ENCODE measurements at regions not wholly inside any gene's neighbourhood (a gene's known extent, or its start where the extent isn't known, plus 50 kb on each side); places are given as distances from the start of the nearest gene placed in this dataset.

GRCh38 chr4:188197566-188197965 is 58.3 kb downstream of the TRIML1 start:
- no peak for DNase-seq

GRCh38 chr4:188198982-188199792 is 59.9 kb downstream of the TRIML1 start:
- DNase-seq = no peak

DNA sequence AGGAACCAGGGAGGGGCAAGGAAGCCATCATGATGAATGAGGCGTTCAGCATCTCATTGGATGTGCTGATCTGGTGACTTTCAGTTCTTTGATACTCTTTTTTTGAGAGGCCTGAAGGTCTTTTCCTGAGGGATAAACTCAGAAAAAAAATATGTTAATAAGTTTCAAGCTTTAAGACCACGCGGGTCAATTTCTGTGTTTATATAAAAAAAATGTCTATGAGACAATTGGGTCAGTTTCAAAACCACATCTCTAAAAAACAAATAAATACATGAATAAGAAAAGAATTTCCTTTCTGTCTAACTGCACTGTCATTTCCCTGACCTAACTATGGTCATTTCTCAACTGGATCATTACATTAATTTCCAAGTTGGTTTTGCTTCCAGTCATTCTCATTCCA is 62.6 kb downstream of the TRIML1 start:
- no peak for DNase-seq

- DNase-seq = no peak
These were observed 67.5 kb downstream of the TRIML1 start for GRCh38 chr4:188206783-188207182.

GRCh38 chr4:188214861-188215260 is 75.6 kb downstream of the TRIML1 start:
- no peak for DNase-seq

- no peak for DNase-seq
These were observed 79.2 kb downstream of the TRIML1 start for GRCh38 chr4:188218392-188218791.

GRCh38 chr4:188220006-188220405 is 80.8 kb downstream of the TRIML1 start:
- DNase-seq = no peak

DNA sequence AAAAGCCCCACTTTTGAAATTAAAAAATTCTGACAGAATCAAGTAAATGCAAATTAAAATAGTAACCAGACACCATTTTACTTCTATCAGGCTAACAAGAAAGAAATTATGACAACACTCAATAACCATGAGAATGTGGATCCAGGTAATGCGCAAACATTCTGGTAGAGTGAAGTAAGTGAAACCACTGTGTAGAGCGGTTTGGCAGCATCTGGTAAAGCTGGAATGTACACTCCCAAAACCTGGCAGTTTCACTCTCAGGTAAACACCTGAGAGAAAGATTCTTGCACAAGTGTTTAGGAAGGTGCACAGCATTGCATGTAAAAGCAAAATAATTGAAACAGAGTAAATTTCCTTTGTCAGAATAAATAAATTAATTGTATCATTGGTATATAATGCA is 81.8 kb downstream of the TRIML1 start:
- no peak for DNase-seq

DNA sequence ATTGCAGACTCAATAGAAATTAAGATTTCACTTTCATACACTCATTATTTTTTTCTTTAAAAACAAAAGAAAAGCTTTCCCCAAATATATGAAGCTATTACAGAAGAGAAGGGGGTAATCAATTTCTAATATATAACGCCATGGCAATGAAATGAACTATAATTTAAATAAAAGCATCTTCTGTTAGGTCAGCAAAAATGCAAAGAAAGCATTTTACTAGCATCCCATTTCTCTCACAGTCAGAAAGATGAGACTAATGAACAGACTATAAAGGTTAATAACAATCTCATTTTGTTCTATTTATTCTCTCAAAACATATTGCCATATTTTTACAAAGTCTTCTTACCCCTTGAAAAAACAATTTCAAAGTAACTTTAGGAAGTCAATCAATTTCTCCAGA is 89.0 kb downstream of the TRIML1 start:
- no peak for DNase-seq

- no peak for DNase-seq
These were observed 93.2 kb downstream of the TRIML1 start for GRCh38 chr4:188232428-188232827.

- no peak for DNase-seq
These were observed 102.8 kb downstream of the TRIML1 start for GRCh38 chr4:188242041-188242440.

- no peak for DNase-seq
These were observed 106.4 kb downstream of the TRIML1 start for GRCh38 chr4:188245651-188246050.

DNA sequence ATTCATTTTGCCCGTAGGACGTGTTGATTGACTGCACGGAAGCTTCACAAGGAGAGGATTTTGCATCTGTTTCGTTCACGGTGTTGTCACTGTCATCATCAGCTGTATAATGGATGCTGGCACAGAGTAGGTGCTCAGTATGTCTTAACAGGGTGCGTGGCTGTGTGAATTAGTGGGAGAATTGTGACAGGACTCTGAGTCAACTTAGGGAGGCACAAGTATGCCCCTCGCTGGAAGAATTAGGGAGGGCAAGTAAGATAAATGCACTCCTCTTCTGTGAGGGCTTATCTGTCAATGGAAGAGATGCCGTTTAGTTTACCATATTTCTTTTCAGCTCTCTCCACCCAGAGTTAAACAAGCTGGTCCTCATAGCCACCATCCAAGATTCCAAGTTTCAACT is 107.2 kb downstream of the TRIML1 start:
- DNase-seq = no peak

- no peak for DNase-seq
These were observed 115.0 kb downstream of the TRIML1 start for GRCh38 chr4:188254211-188254610.

- DNase-seq = no peak
These were observed 123.2 kb downstream of the TRIML1 start for GRCh38 chr4:188262464-188262863.

GRCh38 chr4:188263321-188263720 is 124.1 kb downstream of the TRIML1 start:
- no peak for DNase-seq

DNA sequence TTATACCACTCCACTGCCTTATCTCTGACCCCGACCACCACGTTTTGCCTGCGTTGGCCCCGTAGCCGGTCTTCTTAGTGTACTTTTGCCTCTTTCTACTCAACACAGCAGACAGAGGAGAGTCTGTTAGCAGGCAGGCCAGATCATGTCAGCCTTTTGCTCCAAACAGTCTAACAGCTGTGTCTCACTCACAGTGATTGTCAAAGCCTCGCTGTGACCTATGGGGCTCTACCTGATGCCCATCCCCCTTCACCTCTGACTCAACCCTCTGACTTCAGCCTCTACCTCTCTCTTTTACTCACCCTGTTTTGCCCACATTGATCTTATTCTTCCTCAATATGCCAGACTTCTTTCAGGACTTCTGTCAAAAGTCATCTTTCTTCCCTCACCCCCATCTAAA is 127.1 kb downstream of the TRIML1 start:
- no peak for DNase-seq

DNA sequence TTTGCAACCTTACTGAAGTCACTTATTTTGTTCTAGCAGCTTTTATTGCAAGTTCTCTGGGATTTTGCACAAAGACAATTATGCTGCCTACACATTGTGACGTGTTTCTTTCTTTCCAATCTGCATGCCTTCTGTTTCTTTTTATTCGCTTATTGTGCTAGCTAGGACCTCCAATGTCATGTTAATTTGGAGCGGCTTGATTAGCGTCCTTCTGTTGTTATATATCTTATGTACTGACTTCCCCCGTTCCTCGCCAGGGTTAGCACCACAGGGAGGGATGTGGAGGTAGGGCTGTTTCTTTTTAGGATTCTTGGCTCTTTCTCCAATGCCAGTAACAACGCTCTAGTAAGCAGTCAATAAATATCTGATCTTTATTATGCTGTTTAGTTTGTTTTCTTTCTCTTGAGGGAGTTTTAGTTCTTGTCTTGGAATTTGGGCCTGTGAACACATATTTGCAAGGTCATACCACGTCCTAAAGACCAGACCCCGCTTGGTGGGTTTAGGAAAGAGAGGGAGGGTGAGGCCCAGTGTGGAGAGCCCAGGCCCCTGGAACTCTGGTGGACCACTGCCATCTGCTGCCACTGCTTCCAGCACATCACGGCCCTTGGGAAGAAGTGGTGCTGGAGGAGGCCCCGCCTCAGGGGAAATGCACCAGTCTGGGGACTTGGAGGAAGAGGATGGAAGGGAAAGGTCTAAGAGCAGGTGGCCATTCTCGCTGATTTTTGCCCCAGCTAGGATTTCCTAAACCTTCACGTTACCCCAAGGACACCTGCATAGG is 129.1 kb downstream of the TRIML1 start:
- DNase-seq = no peak

DNA sequence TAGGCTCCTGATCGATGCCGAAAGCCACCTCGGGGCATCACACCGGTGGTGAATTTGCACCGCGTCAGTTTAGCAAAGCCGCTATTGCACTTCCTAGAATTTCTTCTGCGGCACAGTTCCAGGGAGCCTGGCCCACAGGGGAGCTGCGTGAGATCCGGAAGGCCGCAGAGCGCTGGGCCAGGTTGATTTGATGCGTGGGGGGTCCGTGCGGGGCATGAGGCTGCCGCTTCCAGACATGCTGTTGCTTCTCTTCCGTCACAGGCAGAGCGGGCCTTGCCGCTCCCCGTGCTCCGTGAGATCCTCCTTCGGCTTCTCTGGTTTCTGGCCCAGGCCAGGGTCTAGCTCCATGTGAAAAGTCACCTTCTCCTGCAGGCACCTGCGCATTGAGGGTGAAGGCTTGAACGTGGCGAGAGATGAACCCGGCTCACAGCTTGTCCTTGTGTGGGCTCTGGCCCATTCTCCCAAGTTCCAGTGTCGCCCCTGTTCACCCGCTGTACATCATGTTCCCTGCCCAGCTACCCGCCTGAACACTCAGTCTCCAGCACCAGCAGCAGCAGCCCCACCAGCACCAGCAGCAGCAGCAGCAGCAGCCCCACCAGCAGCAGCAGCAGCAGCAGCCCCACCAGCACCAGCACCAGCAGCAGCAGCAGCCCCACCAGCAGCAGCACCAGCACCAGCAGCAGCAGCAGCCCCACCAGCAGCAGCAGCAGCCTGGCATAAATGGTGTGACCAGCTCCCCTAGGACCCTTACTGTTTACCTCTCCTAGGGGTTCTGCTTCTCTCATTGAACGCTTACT is 131.2 kb downstream of the TRIML1 start:
- DNase-seq = no peak

GRCh38 chr4:188275686-188276085 is 136.4 kb downstream of the TRIML1 start:
- no peak for DNase-seq

DNA sequence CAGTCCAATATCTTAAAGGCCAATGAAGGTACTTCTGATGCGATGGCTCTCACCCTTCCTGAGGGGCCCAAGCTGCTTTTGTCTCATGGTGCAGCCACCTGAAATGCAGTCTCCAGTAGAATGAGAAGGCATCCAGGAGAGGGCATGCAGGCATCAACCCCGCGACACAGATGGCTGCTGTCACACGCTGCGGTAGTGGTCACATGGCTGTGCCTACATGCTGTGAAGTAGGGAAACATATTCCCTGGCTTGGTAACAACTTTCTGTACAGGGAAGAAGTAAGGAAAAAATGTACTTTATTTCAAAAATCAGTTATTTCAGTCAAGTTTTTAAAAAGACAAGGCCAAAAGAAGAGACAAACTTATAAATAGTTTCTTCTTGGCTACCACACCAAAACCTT is 139.9 kb downstream of the TRIML1 start:
- no peak for DNase-seq

- DNase-seq = no peak
These were observed 143.4 kb downstream of the TRIML1 start for GRCh38 chr4:188282471-188283232.

All from stimulated activated CD4-positive, alpha-beta T cell treated with anti-CD3 and anti-CD28 coated beads, Interleukin-2, amount 100 ng/mL, for 24 hours (primary cell).